ENCODE measurements at regions not wholly inside any gene's neighbourhood (a gene's known extent, or its start where the extent isn't known, plus 50 kb on each side); places are given as distances from the start of the nearest gene placed in this dataset.

- no peak for TF ChIP-seq CTCF (IDR thresholded peaks at IDR 0.05; ENCODE audit: insufficient read depth, low read length, poor library complexity, severe bottlenecking)
- TF ChIP-seq EZH2phosphoT487 (conservative IDR thresholded peaks at IDR 0.05; ENCODE audit: low read length) = no peak
Measured at GRCh38 chr22:49697047-49697446, 130.6 kb downstream of the BRD1 start.
